MM.1S (cell line): ENCODE measurements at regions not wholly inside any gene's neighbourhood (a gene's known extent, or its start where the extent isn't known, plus 50 kb on each side); places are given as distances from the start of the nearest gene placed in this dataset.

Source experiments
- DNase-seq: peaks from one replicate; pipeline ENCODE4 v3.0.0-alpha.2; 2015
- H2AFZ ChIP-seq: fragments of 300-600 bp; sonication (generic); 2 replicates; pipeline ENCODE4 v1.6.0; 2016; ENCODE audit warnings: antibody characterized with exemption, low read length
- H3F3A ChIP-seq: fragments of 300-600 bp; sonication (generic); 2 replicates; pipeline ENCODE4 v1.6.1; 2016; ENCODE audit warnings: mild to moderate bottlenecking, antibody characterized with exemption, low read length, moderate library complexity, mixed read lengths; ENCODE audit not compliant: insufficient read depth
- H3K27ac ChIP-seq: fragments of 300-600 bp; sonication (generic); 2 replicates; pipeline ENCODE4 v1.5.1; 2016; ENCODE audit warnings: mild to moderate bottlenecking, low read length
- H3K27me3 ChIP-seq: fragments of 300-600 bp; sonication (generic); replicated peaks from 2 replicates; pipeline ENCODE4 v1.6.0; 2016; ENCODE audit warnings: low read length; ENCODE audit not compliant: insufficient read depth
- H3K36me3 ChIP-seq: fragments of 300-600 bp; sonication (generic); replicated peaks from 2 replicates; pipeline ENCODE4 v1.6.1; 2016; ENCODE audit warnings: mild to moderate bottlenecking, low read length, mixed read lengths; ENCODE audit not compliant: insufficient read depth
- H3K4me1 ChIP-seq: fragments of 300-600 bp; sonication (generic); 2 replicates; pipeline ENCODE4 v1.6.1; 2016; ENCODE audit warnings: low read length, mixed read lengths
- H3K4me2 ChIP-seq: fragments of 300-600 bp; sonication (generic); 2 replicates; pipeline ENCODE4 v1.6.0; 2016; ENCODE audit warnings: low read depth, low read length
- H3K4me3 ChIP-seq: fragments of 300-600 bp; sonication (generic); 2 replicates; pipeline ENCODE4 v1.5.1; 2016; ENCODE audit warnings: low read length, mixed read lengths
- H3K79me2 ChIP-seq: fragments of 300-600 bp; sonication (generic); 2 replicates; pipeline ENCODE4 v1.6.1; 2016; ENCODE audit warnings: mixed run types, low read length, mixed read lengths
- H3K9ac ChIP-seq: fragments of 300-600 bp; sonication (generic); 2 replicates; pipeline ENCODE4 v1.6.1; 2016; ENCODE audit warnings: low read length, mixed read lengths
- H3K9me2 ChIP-seq: fragments of 300-600 bp; sonication (generic); replicated peaks from 2 replicates; pipeline ENCODE4 v1.6.1; 2016; ENCODE audit warnings: mild to moderate bottlenecking, low read length, mixed read lengths; ENCODE audit not compliant: insufficient read depth
- H3K9me3 ChIP-seq: fragments of 300-600 bp; sonication (generic); replicated peaks from 2 replicates; pipeline ENCODE4 v1.6.1; 2016; ENCODE audit warnings: mild to moderate bottlenecking, low read length, mixed read lengths; ENCODE audit not compliant: insufficient read depth
- H4K20me1 ChIP-seq: fragments of 300-600 bp; sonication (generic); 2 replicates; pipeline ENCODE4 v1.6.1; 2016; ENCODE audit warnings: mild to moderate bottlenecking, low read length, moderate library complexity, mixed read lengths; ENCODE audit not compliant: insufficient read depth
- CTCF ChIP-seq: fragments of 300-600 bp; sonication (generic); IDR thresholded peaks from 2 replicates; pipeline ENCODE4 v1.5.1; 2016; ENCODE audit warnings: antibody characterized with exemption, low read length, mixed read lengths
- EZH2 ChIP-seq: fragments of 300-600 bp; sonication (generic); optimal IDR thresholded peaks from 2 replicates; pipeline ENCODE3; 2017; ENCODE audit warnings: low read depth, mild to moderate bottlenecking, antibody characterized with exemption, low read length, mixed read lengths
- EZH2phosphoT487 ChIP-seq: fragments of 300-600 bp; sonication (generic); IDR thresholded peaks from 2 replicates; pipeline ENCODE4 v1.6.1; 2018; ENCODE audit warnings: antibody characterized with exemption, low read length

DNA sequence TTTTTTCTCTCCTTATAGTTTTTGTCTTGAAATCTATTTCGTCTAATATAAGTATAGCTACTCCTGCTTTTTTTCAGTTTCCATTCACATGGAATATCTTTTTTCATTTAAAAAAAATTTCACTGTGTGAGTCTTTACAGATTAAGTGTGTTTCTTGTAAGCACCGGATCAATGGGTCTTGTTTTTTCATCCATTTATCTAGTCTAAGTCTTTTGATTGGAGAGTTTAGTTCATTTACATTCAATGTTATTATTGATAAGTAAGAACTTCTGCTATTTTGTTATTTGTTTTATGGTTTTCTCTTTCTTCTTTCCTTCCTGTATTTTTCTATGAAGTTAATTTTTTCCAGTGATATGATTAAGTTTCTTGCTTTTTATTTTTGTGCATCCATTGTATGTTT lies 216.7 kb upstream of the CNTNAP2 start:
- Histone ChIP-seq H3F3A (no peaks in the 10 kb centered on the region), H3K79me2 (no peaks in the 10 kb centered on the region), H3K4me1 (no peaks in the 10 kb centered on the region), H3K4me2 (no peak overlapping the region), H4K20me1 (no peaks in the 10 kb centered on the region), H3K27me3 (no peaks in the 10 kb centered on the region), H2AFZ (no peak overlapping the region), H3K27ac (no peak overlapping the region), H3K36me3 (no peaks in the 10 kb centered on the region), H3K9ac (no peak overlapping the region), H3K4me3 (no peak overlapping the region), H3K9me2 (no peaks in the 10 kb centered on the region), H3K9me3 (no peaks in the 10 kb centered on the region)
- TF ChIP-seq CTCF: no peak
- TF ChIP-seq EZH2phosphoT487: no peak
- no peak for DNase-seq

GRCh38 chr7:145893925-145894535 lies 222.6 kb upstream of the CNTNAP2 start:
- H3K9me2 ChIP-seq: no peaks in the 10 kb centered on the region
- H3K4me2 ChIP-seq: no peak overlapping the region
- no peaks in the 10 kb centered on the region for H3K27me3 ChIP-seq
- TF ChIP-seq EZH2 (no peak), CTCF (no peak), EZH2phosphoT487 (no peak)
- DNase-seq: no peak
- no peaks in the 10 kb centered on the region for H3K79me2 ChIP-seq
- no peaks in the 10 kb centered on the region for H3F3A ChIP-seq
- no peak overlapping the region for H3K27ac ChIP-seq
- no peak overlapping the region for H3K4me3 ChIP-seq
- no peaks in the 10 kb centered on the region for H3K9me3 ChIP-seq
- no peaks in the 10 kb centered on the region for H3K36me3 ChIP-seq
- H4K20me1 ChIP-seq: no peaks in the 10 kb centered on the region
- 0 out of 2 replicates have a peak, but pooled peaks cover 6% of the 10 kb centered on the region for H3K4me1 ChIP-seq
- H3K9ac ChIP-seq: no peak overlapping the region
- H2AFZ ChIP-seq: no peak overlapping the region

DNA sequence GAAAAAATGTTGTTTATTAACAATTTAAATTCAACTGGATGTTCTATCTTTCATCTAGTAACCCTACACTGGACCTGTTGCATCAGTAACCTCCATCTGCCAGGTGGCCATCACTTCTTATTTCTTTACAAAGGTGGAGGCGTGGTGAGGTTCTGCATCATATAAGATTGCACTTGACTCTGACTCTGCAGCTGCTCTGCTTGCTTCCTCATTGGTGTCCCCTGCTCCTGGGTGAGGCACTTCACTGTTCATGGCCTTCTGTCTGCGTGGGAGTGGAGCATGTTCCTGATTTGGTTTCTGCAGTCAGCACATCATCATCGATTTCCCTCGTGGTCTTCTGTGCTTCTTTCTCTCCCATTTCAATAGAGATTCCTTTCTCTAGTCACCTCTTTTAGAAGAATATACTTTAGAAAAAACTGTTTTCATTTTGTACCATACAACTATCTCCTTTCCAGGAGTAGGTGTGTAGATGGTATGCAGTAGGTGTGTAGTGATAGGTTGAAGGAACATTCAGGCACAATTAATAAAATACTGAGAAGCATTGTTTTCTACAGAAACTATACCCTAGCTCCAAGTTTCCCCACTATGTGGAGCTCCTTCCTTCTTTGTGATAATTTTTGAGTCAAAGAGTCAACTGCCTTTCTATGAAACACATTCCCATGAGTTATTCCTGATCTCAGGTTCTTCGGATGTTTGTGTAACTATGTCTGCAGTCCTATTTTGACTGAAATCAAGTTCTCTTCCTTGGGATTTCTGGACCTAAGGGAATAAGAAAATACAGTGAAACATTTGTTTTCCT lies 231.7 kb upstream of the CNTNAP2 start:
- Histone ChIP-seq H3K79me2 (no peaks in the 10 kb centered on the region), H3K9me3 (no peaks in the 10 kb centered on the region), H3F3A (no peaks in the 10 kb centered on the region), H3K36me3 (no peaks in the 10 kb centered on the region), H3K27ac (no peak overlapping the region), H3K27me3 (no peaks in the 10 kb centered on the region), H3K9ac (no peak overlapping the region), H3K4me2 (no peak overlapping the region), H4K20me1 (no peaks in the 10 kb centered on the region), H3K4me3 (no peak overlapping the region), H3K4me1 (no peaks in the 10 kb centered on the region), H2AFZ (no peak overlapping the region), H3K9me2 (no peaks in the 10 kb centered on the region)
- TF ChIP-seq CTCF: no peak
- TF ChIP-seq EZH2phosphoT487: no peak
- TF ChIP-seq EZH2: no peak
- no peak for DNase-seq
